SJSA1 (cell line): ENCODE measurements at regions not wholly inside any gene's neighbourhood (a gene's known extent, or its start where the extent isn't known, plus 50 kb on each side); places are given as distances from the start of the nearest gene placed in this dataset.

Source experiments
- DNase-seq, 2 experiments: peaks; one replicate each; pipeline ENCODE4 v3.0.0-alpha.2; 2015 to 2020; ENCODE audit warnings: low spot score in 2 of 2, low read depth in 1 of 2
- H3K27ac ChIP-seq: fragments of 250-450 bp; sonication (Bioruptor Pico); 2 replicates; pipeline ENCODE4 v1.5.1; 2020; ENCODE audit warnings: mild to moderate bottlenecking, moderate library complexity
- H3K27me3 ChIP-seq: fragments of 250-450 bp; sonication (Bioruptor Pico); replicated peaks from 2 replicates; pipeline ENCODE4 v1.5.1; 2020; ENCODE audit warnings: mild to moderate bottlenecking, moderate library complexity
- H3K36me3 ChIP-seq: fragments of 250-450 bp; sonication (Bioruptor Pico); 2 replicates; pipeline ENCODE4 v1.5.1; 2020; ENCODE audit warnings: mild to moderate bottlenecking
- H3K4me1 ChIP-seq: fragments of 250-450 bp; sonication (Bioruptor Pico); replicated peaks from 2 replicates; pipeline ENCODE4 v1.6.1; 2021; ENCODE audit warnings: mild to moderate bottlenecking
- H3K4me3 ChIP-seq: fragments of 250-450 bp; sonication (Bioruptor Pico); 2 replicates; pipeline ENCODE4 v1.5.1; 2020; ENCODE audit warnings: mild to moderate bottlenecking
- H3K9me3 ChIP-seq: fragments of 250-450 bp; sonication (Bioruptor Pico); replicated peaks from 2 replicates; pipeline ENCODE4 v1.5.1; 2020; ENCODE audit warnings: mild to moderate bottlenecking

DNA sequence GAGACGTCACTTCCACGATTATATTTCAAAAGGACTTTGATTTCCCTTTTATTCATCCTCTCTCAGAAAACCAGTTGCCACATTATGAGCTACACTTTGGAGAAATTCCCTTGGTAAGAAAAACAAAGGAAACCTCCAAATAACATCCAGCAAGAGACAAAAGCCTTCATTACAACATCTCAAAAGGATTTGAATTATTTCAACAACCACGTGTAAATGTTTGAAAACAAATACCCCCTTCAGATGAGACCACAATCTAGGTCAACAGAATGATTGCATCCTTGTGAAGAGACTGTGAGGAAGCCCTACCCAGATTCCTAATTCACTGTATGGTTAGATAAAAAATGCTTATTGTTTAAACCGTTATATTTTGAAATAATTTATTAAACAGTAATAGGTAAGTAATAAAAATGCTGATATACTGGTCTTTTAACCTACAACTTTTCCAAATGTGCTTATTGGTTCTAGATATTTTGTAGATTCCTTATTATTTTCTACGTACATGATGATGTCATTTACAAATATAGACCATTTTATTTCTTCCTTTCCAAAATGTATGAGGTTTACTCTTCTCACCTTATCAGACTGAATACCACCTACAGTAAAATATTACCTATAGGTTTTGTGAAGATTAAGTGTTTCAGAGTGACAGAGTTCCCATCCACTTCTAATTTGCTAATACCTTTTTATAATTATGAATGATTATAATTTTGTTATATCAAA is 922.7 kb upstream of the CHAC2 start:
- Histone ChIP-seq H3K9me3 (no peaks in the 10 kb centered on the region), H3K4me1 (no peaks in the 10 kb centered on the region), H3K4me3 (no peak overlapping the region), H3K27ac (peak overlapping the region; percentile 31; the same call in 1 of the 2 replicates), H3K36me3 (no peaks in the 10 kb centered on the region), H3K27me3 (no peaks in the 10 kb centered on the region)
- DNase-seq: peak in 1 of 2 experiments; percentile 49

DNA sequence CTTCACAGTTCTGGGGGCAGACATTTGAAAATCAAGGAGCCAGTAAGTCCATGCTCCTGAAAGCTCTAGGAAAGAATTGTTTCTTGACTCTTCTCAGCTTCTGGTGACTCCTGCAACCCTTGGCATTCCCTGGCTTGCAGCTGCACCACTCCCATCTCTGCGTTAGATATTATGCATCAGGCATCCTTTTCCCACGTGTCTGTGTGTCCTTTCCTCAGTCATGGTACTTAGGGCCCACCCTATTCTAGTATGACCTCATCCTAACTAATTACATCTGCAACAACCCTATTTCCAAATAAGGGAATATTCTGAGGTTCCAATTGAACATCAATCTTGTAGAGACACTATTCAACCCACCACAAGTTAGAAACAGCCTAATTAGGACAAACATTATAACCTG is 931.7 kb upstream of the CHAC2 start:
- Histone ChIP-seq H3K4me3 (no peak overlapping the region), H3K9me3 (no peaks in the 10 kb centered on the region), H3K27ac (no peak overlapping the region), H3K27me3 (no peaks in the 10 kb centered on the region), H3K36me3 (no peaks in the 10 kb centered on the region), H3K4me1 (no peaks in the 10 kb centered on the region)
- no peak for DNase-seq

DNA sequence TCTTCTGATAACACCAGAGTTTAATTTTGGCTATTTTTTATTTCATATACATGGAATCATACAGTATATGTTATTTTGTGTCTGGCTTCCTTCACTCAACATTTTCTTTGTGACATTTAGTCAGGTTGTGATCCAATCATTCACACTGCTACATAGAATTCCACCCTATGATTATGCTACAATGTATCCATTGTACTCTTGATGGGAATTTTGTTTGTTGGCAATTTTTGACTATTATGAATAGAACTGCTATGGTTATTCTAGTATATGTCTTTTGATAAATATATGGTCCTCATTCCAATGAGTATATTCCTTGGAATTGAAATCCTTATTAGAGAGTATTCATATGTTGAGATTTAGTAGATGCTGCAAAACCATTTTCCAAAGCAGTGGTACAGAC is 936.4 kb upstream of the CHAC2 start:
- Histone ChIP-seq H3K27ac (no peak overlapping the region), H3K36me3 (no peaks in the 10 kb centered on the region), H3K4me1 (no peaks in the 10 kb centered on the region), H3K4me3 (no peak overlapping the region), H3K9me3 (no peaks in the 10 kb centered on the region), H3K27me3 (no peaks in the 10 kb centered on the region)
- no peak for DNase-seq

DNA sequence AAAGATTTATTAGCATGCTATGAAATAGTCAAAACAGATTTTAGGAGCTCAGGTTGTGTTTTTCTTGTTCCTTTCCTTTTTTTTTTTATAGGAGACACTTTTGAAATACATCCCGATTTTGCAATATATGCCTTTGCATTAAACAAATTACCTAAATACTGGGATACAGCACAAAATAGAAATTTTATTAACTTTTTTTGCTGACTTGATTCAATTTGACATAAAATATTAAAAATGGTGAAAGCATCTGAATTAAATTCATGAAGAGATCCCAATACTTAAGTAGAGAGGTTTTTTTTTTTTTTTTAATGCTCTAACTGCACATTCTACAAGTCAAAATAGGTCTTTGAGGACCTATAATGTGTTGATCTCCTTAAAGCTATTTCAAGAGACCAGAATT is 939.5 kb upstream of the CHAC2 start:
- H3K4me3 ChIP-seq: no peak overlapping the region
- no peaks in the 10 kb centered on the region for H3K27me3 ChIP-seq
- DNase-seq: no peak

DNA sequence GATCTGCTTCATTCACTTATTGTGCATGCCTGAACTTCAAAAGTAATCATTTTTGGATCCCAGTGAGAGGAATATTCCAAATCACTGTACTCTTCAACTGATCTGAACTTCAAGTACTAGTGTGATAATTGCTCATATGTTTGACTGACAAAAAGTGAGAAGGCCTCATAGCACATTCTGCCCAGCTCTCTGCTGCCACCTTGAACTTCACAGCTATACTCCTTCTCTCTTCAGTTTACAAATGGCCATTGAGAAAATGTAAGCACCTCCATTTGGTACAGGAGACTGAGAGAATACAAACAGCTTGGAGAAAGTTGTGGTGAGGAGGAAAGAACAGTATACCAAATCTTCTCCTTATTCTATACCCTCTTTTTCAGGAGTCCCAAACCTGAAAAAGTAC is 946.0 kb upstream of the CHAC2 start:
- H3K27ac ChIP-seq: no peak overlapping the region
- DNase-seq: no peak
- H3K27me3 ChIP-seq: no peaks in the 10 kb centered on the region
- no peaks in the 10 kb centered on the region for H3K36me3 ChIP-seq
- no peaks in the 10 kb centered on the region for H3K9me3 ChIP-seq
- no peaks in the 10 kb centered on the region for H3K4me1 ChIP-seq
- no peak overlapping the region for H3K4me3 ChIP-seq

More for the DNA sequence above, 939.5 kb upstream of the CHAC2 start:
- H3K36me3 ChIP-seq: no peaks in the 10 kb centered on the region
- H3K9me3 ChIP-seq: no peaks in the 10 kb centered on the region
- H3K27ac ChIP-seq: no peak overlapping the region
- no peaks in the 10 kb centered on the region for H3K4me1 ChIP-seq

DNA sequence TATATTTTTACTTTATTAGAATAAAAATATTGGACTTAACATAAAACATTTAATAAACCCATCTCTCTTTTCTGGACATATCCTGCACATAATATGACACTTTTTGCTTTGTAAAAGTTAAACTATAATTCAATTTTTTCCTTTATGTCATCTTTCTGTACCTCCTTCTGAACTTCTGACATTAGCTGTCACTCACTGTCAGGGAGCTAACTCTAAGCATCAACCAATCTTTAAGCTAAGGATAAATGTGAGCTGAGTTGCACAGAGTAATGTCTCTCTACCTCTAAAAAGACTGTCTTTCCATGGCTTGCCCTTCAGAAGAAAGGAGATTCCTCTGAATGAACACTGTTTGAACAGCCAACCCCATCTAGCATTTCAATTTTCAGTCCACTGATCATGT is 948.6 kb upstream of the CHAC2 start:
- DNase-seq: no peak
- no peaks in the 10 kb centered on the region for H3K4me1 ChIP-seq
- no peaks in the 10 kb centered on the region for H3K9me3 ChIP-seq
- H3K36me3 ChIP-seq: no peaks in the 10 kb centered on the region
- no peak overlapping the region for H3K4me3 ChIP-seq
- H3K27me3 ChIP-seq: no peaks in the 10 kb centered on the region
- H3K27ac ChIP-seq: no peak overlapping the region

DNA sequence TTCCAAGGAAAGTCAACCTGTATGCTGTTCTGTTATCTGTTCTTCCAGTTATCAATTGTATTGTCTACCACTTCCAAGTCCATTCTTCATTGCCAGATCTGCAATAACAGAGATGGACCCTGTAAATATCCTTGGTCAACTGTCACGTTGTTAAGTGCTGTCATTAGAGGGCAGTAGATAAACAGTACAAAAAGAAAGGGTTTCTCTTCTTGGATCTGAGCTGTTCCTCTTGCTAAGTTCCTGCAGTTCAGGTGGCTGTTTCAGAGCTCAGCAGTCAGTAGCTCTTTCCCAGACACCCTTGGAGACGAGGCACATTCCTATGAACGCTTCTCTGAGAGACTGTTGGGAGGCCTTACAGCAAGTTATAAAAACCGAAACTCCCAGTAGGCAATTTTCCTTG is 957.1 kb upstream of the CHAC2 start:
- Histone ChIP-seq H3K4me1 (no peaks in the 10 kb centered on the region), H3K27me3 (no peaks in the 10 kb centered on the region; the same call in 1 of the 2 replicates), H3K27ac (no peak overlapping the region), H3K36me3 (no peaks in the 10 kb centered on the region), H3K4me3 (no peak overlapping the region), H3K9me3 (no peaks in the 10 kb centered on the region)
- peak in 1 of 2 experiments; percentile 18 for DNase-seq

DNA sequence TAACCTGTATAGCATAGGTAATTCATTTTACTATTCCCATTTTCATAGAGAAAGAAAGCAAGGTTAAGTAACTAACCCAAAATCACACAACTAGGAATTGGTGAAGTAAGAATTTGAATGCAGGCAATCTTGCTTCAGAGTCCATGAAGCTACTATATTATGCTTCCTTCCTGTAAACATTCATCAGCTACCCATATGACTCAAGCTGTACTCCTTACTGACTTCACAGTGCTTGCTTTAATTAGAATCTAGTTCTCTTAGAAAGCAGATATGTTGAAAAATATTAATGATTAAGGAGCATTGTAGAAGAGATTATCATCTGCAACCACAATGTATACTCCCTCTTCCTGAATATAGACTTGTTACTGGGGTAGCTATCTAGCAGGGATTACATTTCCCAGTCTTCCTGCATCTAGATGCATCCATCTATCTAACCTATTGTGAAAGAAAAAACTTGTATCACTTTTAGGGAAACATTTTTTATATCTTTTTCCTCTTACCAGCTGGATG is 961.6 kb upstream of the CHAC2 start:
- H3K36me3 ChIP-seq: no peaks in the 10 kb centered on the region
- DNase-seq: no peak
- peaks cover 13% of the 10 kb centered on the region; the same call in 1 of the 2 replicates for H3K9me3 ChIP-seq
- H3K27ac ChIP-seq: no peak overlapping the region
- no peaks in the 10 kb centered on the region; the same call in 1 of the 2 replicates for H3K27me3 ChIP-seq
- H3K4me3 ChIP-seq: no peak overlapping the region
- no peaks in the 10 kb centered on the region for H3K4me1 ChIP-seq

DNA sequence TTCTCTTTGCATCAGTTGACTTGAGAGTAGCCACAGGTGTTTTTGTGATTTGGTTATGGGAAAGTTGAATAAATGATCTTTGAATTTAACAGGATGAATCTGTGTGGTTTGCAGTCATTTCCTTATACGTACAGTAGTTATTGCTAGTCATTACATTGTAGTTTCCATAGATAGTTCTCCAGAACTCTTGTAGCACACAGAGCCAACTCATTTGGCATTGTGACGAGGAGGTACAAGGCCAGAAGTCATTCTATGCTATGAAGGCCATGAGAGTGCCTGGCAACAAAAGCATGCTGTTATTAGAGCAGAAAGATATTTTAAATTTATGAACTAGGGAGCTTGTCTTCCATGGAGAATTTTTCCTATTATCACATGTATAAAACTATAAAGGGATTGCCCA is 973.0 kb upstream of the CHAC2 start:
- no peaks in the 10 kb centered on the region for H3K27me3 ChIP-seq
- no peak overlapping the region for H3K4me3 ChIP-seq
- no peak overlapping the region for H3K27ac ChIP-seq
- H3K4me1 ChIP-seq: no peaks in the 10 kb centered on the region
- no peak for DNase-seq
- no peaks in the 10 kb centered on the region for H3K36me3 ChIP-seq
- peaks cover 7% of the 10 kb centered on the region; the same call in 1 of the 2 replicates for H3K9me3 ChIP-seq

DNA sequence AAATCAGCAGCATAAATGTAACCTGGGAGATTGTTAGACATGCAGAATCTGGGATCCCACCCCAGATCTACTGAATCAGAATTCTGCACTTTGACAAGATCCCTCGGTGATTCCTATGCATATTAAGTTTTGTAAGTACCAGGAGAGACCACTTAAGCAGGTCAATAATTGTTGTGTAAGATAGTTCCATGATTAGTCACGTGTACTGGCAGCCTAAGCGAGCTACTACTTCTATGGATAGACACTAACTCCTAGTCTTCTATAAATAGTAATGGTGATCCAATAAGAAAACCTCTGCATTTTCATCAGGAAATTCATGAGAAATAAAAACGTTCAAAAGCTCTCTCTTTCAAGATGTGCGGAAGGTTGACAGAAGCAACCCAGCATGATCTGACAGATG is 988.2 kb upstream of the CHAC2 start:
- DNase-seq: no peak
- H3K4me1 ChIP-seq: no peaks in the 10 kb centered on the region
- no peaks in the 10 kb centered on the region for H3K9me3 ChIP-seq
- H3K27me3 ChIP-seq: no peaks in the 10 kb centered on the region
- no peaks in the 10 kb centered on the region for H3K36me3 ChIP-seq
- no peak overlapping the region for H3K4me3 ChIP-seq
- H3K27ac ChIP-seq: no peak overlapping the region

DNA sequence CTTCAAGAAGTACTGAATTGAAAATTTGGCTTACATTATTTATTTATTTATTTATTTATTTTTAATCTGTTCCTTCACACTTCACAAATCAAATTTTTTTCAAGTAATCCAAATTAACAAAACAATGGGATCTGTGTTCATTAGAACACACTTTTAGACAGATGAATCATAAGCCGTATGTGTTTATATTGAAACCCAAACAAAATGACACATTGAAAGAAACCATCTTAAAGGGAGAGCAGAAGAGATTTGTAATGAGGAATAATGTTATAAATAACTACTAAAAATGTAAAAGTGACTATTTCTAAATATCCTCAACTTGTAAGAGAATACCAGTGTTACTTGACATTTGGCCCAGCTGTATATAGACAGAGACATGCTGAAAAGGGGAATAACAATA is 991.0 kb upstream of the CHAC2 start:
- DNase-seq: no peak
- no peaks in the 10 kb centered on the region for H3K9me3 ChIP-seq

DNA sequence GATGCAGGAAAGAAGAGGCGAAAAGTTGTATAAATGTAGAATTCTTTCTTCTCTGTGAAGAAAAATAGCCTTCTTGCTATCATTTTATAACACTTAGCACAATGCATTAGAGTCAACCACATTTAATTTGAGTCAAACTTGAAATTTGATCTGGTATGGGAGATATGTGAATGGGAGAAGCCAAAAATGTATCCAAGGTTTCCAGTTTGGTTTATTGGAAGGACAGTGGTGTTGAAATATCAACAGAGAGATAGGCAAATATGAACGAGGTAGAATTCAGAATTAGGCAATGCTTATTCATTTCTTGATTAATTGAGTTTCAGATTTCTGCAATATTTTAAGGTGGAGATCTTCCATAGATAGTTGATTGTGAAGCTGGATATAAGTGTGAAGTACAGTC is 991.9 kb upstream of the CHAC2 start:
- no peaks in the 10 kb centered on the region for H3K9me3 ChIP-seq
- H3K4me1 ChIP-seq: no peaks in the 10 kb centered on the region
- no peaks in the 10 kb centered on the region for H3K27me3 ChIP-seq
- no peak for DNase-seq
- no peak overlapping the region for H3K27ac ChIP-seq
- no peak overlapping the region for H3K4me3 ChIP-seq
- no peaks in the 10 kb centered on the region for H3K36me3 ChIP-seq

More for the DNA sequence above, 991.0 kb upstream of the CHAC2 start:
- Histone ChIP-seq H3K4me1 (no peaks in the 10 kb centered on the region), H3K36me3 (no peaks in the 10 kb centered on the region), H3K27ac (no peak overlapping the region), H3K4me3 (no peak overlapping the region), H3K27me3 (no peaks in the 10 kb centered on the region)

DNA sequence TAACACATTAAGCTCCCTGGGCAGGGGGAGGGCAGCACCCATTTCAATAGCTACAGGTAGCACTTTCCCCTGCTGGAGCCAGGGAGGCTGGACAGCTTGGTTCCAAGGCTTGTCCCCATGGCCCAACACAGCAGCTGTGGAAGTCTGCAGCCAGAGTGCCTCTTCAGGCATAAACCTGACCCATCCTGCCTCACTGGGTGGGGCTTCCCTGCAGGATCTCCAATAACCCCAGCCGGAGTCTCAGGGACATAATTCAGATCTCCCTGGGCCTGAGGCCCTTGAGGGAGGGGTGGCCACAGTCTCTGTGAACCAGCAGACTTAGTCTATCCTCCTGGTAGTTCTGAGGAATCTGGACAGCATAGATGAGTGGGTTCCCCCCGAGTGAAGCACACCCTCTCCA is 1001.9 kb upstream of the CHAC2 start:
- Histone ChIP-seq H3K36me3 (no peaks in the 10 kb centered on the region), H3K4me3 (no peak overlapping the region), H3K27me3 (no peaks in the 10 kb centered on the region), H3K4me1 (no peaks in the 10 kb centered on the region), H3K27ac (no peak overlapping the region), H3K9me3 (no peaks in the 10 kb centered on the region; the same call in 1 of the 2 replicates)
- no peak for DNase-seq

DNA sequence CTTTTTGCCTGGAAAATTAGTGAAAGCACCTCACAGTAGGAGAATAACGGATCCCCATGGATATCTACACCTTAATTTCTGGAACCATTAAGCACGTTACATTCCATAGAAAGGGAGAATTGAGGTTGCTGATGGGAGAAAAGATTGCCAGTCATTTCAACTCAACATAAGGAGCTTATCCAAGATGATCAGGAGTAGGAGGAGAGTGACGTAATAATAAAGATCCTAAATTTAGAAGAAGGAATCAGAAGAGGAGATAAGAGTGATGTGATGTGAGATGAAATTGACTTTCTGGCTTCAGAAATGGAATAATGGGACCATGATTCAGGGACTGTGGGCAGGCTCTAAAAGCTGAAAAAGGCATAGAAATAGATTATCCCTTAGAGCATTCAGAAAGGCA is 1017.8 kb upstream of the CHAC2 start:
- Histone ChIP-seq H3K4me1 (no peaks in the 10 kb centered on the region), H3K27me3 (no peaks in the 10 kb centered on the region), H3K4me3 (no peak overlapping the region), H3K9me3 (peaks cover 2% of the 10 kb centered on the region; the same call in 1 of the 2 replicates), H3K36me3 (no peaks in the 10 kb centered on the region), H3K27ac (no peak overlapping the region)
- no peak for DNase-seq

DNA sequence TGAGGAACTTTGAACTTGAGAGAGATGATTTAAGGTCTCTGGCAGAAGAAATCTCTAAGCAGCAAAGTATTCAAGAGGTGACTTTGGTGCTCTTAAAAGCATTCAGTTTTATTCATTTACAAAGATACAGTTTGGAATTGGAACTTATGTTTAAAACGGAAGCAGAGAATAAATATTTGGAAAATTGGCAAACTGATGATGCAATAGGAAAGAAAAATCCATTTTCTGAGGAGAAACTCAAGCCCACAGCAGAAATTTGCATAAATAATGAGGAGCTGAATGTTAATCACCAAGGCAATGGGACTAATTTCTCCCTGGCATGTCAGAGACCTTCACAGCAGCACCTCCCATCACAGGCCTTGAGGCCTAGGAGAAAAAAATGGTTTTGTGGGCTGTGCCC is 1022.5 kb upstream of the CHAC2 start:
- Histone ChIP-seq H3K27ac (no peak overlapping the region), H3K27me3 (no peaks in the 10 kb centered on the region), H3K36me3 (no peaks in the 10 kb centered on the region), H3K4me1 (no peaks in the 10 kb centered on the region), H3K9me3 (peaks cover 2% of the 10 kb centered on the region; the same call in 1 of the 2 replicates), H3K4me3 (no peak overlapping the region)
- DNase-seq: no peak
